ENCODE measurements at regions not wholly inside any gene's neighbourhood (a gene's known extent, or its start where the extent isn't known, plus 50 kb on each side); places are given as distances from the start of the nearest gene placed in this dataset.

DNA sequence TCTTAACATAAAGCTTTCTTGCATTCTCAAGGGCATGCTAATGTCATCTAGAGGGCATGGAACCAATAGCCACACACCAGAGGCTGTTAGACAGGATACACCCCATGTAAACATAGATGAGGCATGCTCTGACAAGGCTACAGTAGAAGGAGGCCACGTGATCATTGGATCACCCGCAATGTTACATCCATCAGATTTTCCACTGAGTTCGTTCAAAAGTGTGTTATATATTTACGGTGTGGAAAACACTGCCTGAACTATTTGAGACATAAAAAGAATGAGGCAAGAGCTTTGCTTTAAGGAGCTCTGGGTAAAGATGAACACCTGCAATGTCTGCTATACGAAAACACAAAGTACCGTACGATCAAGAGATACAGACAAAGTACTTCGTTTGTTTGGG is 817.5 kb upstream of the SLC10A2 start:
- DNase-seq (ENCODE audit: low read depth in 1 of 2, low spot score in 2 of 2), result no peak
- Histone ChIP-seq H3K27me3 (replicated peaks in 1 of 4; ENCODE audit: control insufficient read depth in 3 of 4, extremely low read depth in 1 of 4, insufficient read depth in 3 of 4, low read length in 3 of 4) (no peaks in the 10 kb centered on the region), H4K91ac (replicated peaks; ENCODE audit: insufficient read length, low read length) (no peak overlapping the region), H3K36me3 (ENCODE audit: control insufficient read depth in 2 of 4, insufficient read depth in 4 of 4, low read length in 3 of 4) (no peaks in the 10 kb centered on the region; a peak in 1 of 8 replicates), H2BK15ac (ENCODE audit: low read length) (no peak overlapping the region), H3K9ac (replicated peaks in 1 of 4; ENCODE audit: extremely low read depth in 1 of 4, low read depth in 3 of 4, low read length in 3 of 4) (no peak overlapping the region), H3K4me3 (ENCODE audit: extremely low read depth in 1 of 4, insufficient read depth in 2 of 4, low read depth in 3 of 4, low read length in 4 of 4) (no peak overlapping the region), H2AK5ac (ENCODE audit: low read depth, low read length) (no peak overlapping the region), H2BK20ac (ENCODE audit: low read length) (no peak overlapping the region), H3K14ac (ENCODE audit: insufficient read length) (no peak overlapping the region), H2BK12ac (ENCODE audit: low read depth, low read length) (no peak overlapping the region), H3K9me3 (ENCODE audit: insufficient read depth in 2 of 2, low read depth in 1 of 2, low read length in 1 of 2) (no peaks in the 10 kb centered on the region), H2BK120ac (replicated peaks; ENCODE audit: low read depth, low read length) (peak overlapping the region; percentile 39), H4K5ac (ENCODE audit: insufficient read length, low read depth, low read length) (no peak overlapping the region), H3K18ac (ENCODE audit: extremely low read depth, low read length) (no peak overlapping the region), H3K79me2 (ENCODE audit: control insufficient read depth in 1 of 2, insufficient read depth in 2 of 2, low read length in 2 of 2) (no peaks in the 10 kb centered on the region), H4K8ac (ENCODE audit: extremely low read depth, insufficient read depth, low read length) (no peak overlapping the region), H4K20me1 (replicated peaks in 1 of 2; ENCODE audit: control insufficient read depth in 1 of 2, insufficient read depth in 2 of 2, low read length in 2 of 2) (no peaks in the 10 kb centered on the region), H3K4me1 (replicated peaks in 1 of 4; ENCODE audit: control insufficient read depth in 3 of 4, insufficient read depth in 4 of 4, low read length in 3 of 4) (no peaks in the 10 kb centered on the region), H3K79me1 (ENCODE audit: low read depth, low read length) (no peaks in the 10 kb centered on the region), H3K23ac (ENCODE audit: insufficient read length) (no peak overlapping the region), H2BK5ac (ENCODE audit: low read depth, low read length) (no peak overlapping the region), H3K4ac (replicated peaks; ENCODE audit: insufficient read length, low read depth, low read length) (no peak overlapping the region), H3K56ac (replicated peaks; ENCODE audit: insufficient read length, low read depth, low read length) (no peak overlapping the region), H3K27ac (ENCODE audit: low read depth, low read length) (no peak overlapping the region), H3K23me2 (ENCODE audit: low read depth, low read length) (no peaks in the 10 kb centered on the region), H2AFZ (ENCODE audit: low read length) (no peak overlapping the region), H3K4me2 (ENCODE audit: insufficient read depth in 1 of 2, low read depth in 2 of 2, low read length in 2 of 2) (no peak overlapping the region)
- POLR2A ChIA-PET (ENCODE audit: partially characterized antibody), result no interaction called here
- no peak for FAIRE-seq
- 92% methylated on average over 8 of the region's 8 CpGs; no CpG with 5 or more reads in 1 of the 2 experiments for WGBS, 2 experiments (ENCODE audit: extremely low coverage in 1 of 2, insufficient coverage in 1 of 2, insufficient read length in 1 of 2, insufficient replicate concordance in 2 of 2, low coverage in 1 of 2, low lambda C conversion rate in 2 of 2, missing lambda C conversion rate in 1 of 2)
- CTCF ChIA-PET (ENCODE audit: partially characterized antibody), result interaction anchor here (0.7 to 2.4 kb wide), 9 partner anchors 8 to 1907 kb away, joined by 3 to 7 read pairs (median 3); no protein-coding TSS in a partner anchor
- TF ChIP-seq NRF1 (IDR thresholded peaks at IDR 0.05; ENCODE audit: low read depth, low read length) (no peak), SP1 (IDR thresholded peaks at IDR 0.05; ENCODE audit: low read depth, low read length) (no peak), RNF2 (IDR thresholded peaks at IDR 0.05; ENCODE audit: borderline replicate concordance, low read depth, low read length, missing control alignments, poor library complexity, severe bottlenecking) (no peak), KDM4A (IDR thresholded peaks at IDR 0.05; ENCODE audit: low read depth, low read length, severe bottlenecking) (no peak), CBX8 (IDR thresholded peaks at IDR 0.05; ENCODE audit: borderline replicate concordance, low read depth, low read length) (no peak), RXRA (IDR thresholded peaks at IDR 0.05; ENCODE audit: insufficient read depth, low read depth, low read length) (no peak), POU5F1 (IDR thresholded peaks at IDR 0.05; ENCODE audit: low read depth, low read length) (no peak), EP300 (IDR thresholded peaks at IDR 0.05; ENCODE audit: borderline replicate concordance in 1 of 2, low read depth in 2 of 2, low read length in 2 of 2) (no peak), EGR1 (IDR thresholded peaks at IDR 0.05; ENCODE audit: borderline replicate concordance, low read depth, low read length) (no peak), YY1 (IDR thresholded peaks at IDR 0.05; ENCODE audit: low read depth, low read length) (no peak), TAF1 (IDR thresholded peaks at IDR 0.05; ENCODE audit: low read depth, low read length) (no peak)
- TF ChIP-seq, protein P1, sequence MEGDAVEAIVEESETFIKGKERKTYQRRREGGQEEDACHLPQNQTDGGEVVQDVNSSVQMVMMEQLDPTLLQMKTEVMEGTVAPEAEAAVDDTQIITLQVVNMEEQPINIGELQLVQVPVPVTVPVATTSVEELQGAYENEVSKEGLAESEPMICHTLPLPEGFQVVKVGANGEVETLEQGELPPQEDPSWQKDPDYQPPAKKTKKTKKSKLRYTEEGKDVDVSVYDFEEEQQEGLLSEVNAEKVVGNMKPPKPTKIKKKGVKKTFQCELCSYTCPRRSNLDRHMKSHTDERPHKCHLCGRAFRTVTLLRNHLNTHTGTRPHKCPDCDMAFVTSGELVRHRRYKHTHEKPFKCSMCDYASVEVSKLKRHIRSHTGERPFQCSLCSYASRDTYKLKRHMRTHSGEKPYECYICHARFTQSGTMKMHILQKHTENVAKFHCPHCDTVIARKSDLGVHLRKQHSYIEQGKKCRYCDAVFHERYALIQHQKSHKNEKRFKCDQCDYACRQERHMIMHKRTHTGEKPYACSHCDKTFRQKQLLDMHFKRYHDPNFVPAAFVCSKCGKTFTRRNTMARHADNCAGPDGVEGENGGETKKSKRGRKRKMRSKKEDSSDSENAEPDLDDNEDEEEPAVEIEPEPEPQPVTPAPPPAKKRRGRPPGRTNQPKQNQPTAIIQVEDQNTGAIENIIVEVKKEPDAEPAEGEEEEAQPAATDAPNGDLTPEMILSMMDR (IDR thresholded peaks at IDR 0.05; ENCODE audit: control extremely low read depth in 1 of 3, insufficient read depth in 1 of 3, low read depth in 1 of 3, low read length in 3 of 3), result no peak
